GM12892 (cell line): ENCODE measurements at regions not wholly inside any gene's neighbourhood (a gene's known extent, or its start where the extent isn't known, plus 50 kb on each side); places are given as distances from the start of the nearest gene placed in this dataset.

Experiments used
- DNase-seq: peaks from one replicate; pipeline ENCODE4 v3.0.0; 2011; ENCODE audit not compliant: insufficient read length
- FAIRE-seq: peaks from 2 replicates; lab custom pipeline; 2011; peaks lifted over from hg19 to GRCh38; lab: Jason Lieb, UNC
- POLR2A ChIP-seq: IDR thresholded peaks from 2 replicates; pipeline ENCODE4 v1.6.1; 2011; ENCODE audit warnings: low read depth, low read length, control low read depth
- POLR2AphosphoS5 ChIP-seq: IDR thresholded peaks from 2 replicates; pipeline ENCODE4 v1.6.1; 2011; ENCODE audit warnings: low read depth, low read length, control low read depth
- TAF1 ChIP-seq: IDR thresholded peaks from 2 replicates; pipeline ENCODE4 v1.6.1; 2011; ENCODE audit warnings: low read depth, mild to moderate bottlenecking, control low read depth, low read length, borderline replicate concordance

GRCh38 chr6:18595774-18596530 is 208.8 kb downstream of the RNF144B start:
- TF ChIP-seq POLR2AphosphoS5: no peak
- TF ChIP-seq POLR2A: no peak
- no peak for TF ChIP-seq TAF1
- DNase-seq (peak; percentile 7), FAIRE-seq (peak; percentile 77)

GRCh38 chr6:18596531-18596835 is 209.3 kb downstream of the RNF144B start:
- FAIRE-seq: no peak
- no peak for DNase-seq
- TF ChIP-seq POLR2A (no peak), TAF1 (no peak), POLR2AphosphoS5 (no peak)

GRCh38 chr6:18598551-18599264 is 211.6 kb downstream of the RNF144B start:
- DNase-seq: no peak
- TF ChIP-seq POLR2AphosphoS5: no peak
- no peak for TF ChIP-seq TAF1
- no peak for TF ChIP-seq POLR2A
- no peak for FAIRE-seq

- TF ChIP-seq POLR2A (no peak), POLR2AphosphoS5 (no peak), TAF1 (no peak)
- DNase-seq (no peak), FAIRE-seq (no peak)
These were observed 213.1 kb downstream of the RNF144B start for GRCh38 chr6:18600255-18600654.

- TF ChIP-seq TAF1 (no peak), POLR2AphosphoS5 (no peak), POLR2A (no peak)
- DNase-seq: no peak
- no peak for FAIRE-seq
These were observed 214.4 kb downstream of the RNF144B start for GRCh38 chr6:18601516-18602020.

GRCh38 chr6:18602931-18603330 is 215.8 kb downstream of the RNF144B start:
- DNase-seq (no peak), FAIRE-seq (no peak)

GRCh38 chr6:18603361-18603760 is 216.2 kb downstream of the RNF144B start:
- FAIRE-seq: no peak
- DNase-seq: no peak

More at GRCh38 chr6:18602931-18603330, 215.8 kb downstream of the RNF144B start:
- TF ChIP-seq TAF1: no peak
- no peak for TF ChIP-seq POLR2A
- no peak for TF ChIP-seq POLR2AphosphoS5

GRCh38 chr6:18605841-18606240 is 218.7 kb downstream of the RNF144B start:
- no peak for DNase-seq
- no peak for FAIRE-seq
- no peak for TF ChIP-seq POLR2A
- no peak for TF ChIP-seq POLR2AphosphoS5
- TF ChIP-seq TAF1: no peak

More at GRCh38 chr6:18603361-18603760, 216.2 kb downstream of the RNF144B start:
- TF ChIP-seq POLR2AphosphoS5 (no peak), TAF1 (no peak), POLR2A (no peak)

- no peak for TF ChIP-seq POLR2AphosphoS5
- TF ChIP-seq TAF1: no peak
- TF ChIP-seq POLR2A: no peak
- FAIRE-seq (no peak), DNase-seq (no peak)
These were observed 222.6 kb downstream of the RNF144B start for GRCh38 chr6:18609715-18610114.

- no peak for TF ChIP-seq POLR2A
- no peak for TF ChIP-seq POLR2AphosphoS5
- no peak for TF ChIP-seq TAF1
- FAIRE-seq: no peak
- no peak for DNase-seq
These were observed 226.3 kb downstream of the RNF144B start for GRCh38 chr6:18613319-18613925.

GRCh38 chr6:18629571-18629970 is 242.4 kb downstream of the RNF144B start:
- DNase-seq (no peak), FAIRE-seq (no peak)
- no peak for TF ChIP-seq TAF1
- no peak for TF ChIP-seq POLR2A
- no peak for TF ChIP-seq POLR2AphosphoS5
